ENCODE measurements at regions not wholly inside any gene's neighbourhood (a gene's known extent, or its start where the extent isn't known, plus 50 kb on each side); places are given as distances from the start of the nearest gene placed in this dataset. TPM values are rescaled to one million over a fixed set of nuclear protein-coding genes. Genes with fewer than 3 reads are reported as not detected.

GRCh38 chr12:66017736-66018135 lies 112.8 kb downstream of the LLPH start:
- H3K36me3 Mint-ChIP-seq (ENCODE audit: insufficient read depth, unreplicated experiment), result no peaks in the 10 kb centered on the region
- no peaks in the 10 kb centered on the region for H3K27me3 Mint-ChIP-seq (ENCODE audit: insufficient read depth, unreplicated experiment)
- Histone ChIP-seq H3K4me3 (ENCODE audit: low read depth, low read length) (no peak overlapping the region), H3K27me3 (replicated peaks; ENCODE audit: control insufficient read depth, insufficient read depth, low read length) (no peaks in the 10 kb centered on the region), H3K36me3 (ENCODE audit: control insufficient read depth, insufficient read depth, low read length) (no peaks in the 10 kb centered on the region), H3K4me1 (peaks cover 17% of the 10 kb centered on the region), H3K9me3 (no peaks in the 10 kb centered on the region)
- H3K9me3 Mint-ChIP-seq (ENCODE audit: unreplicated experiment), result no peaks in the 10 kb centered on the region
- no peak overlapping the region for H3K4me3 Mint-ChIP-seq (ENCODE audit: unreplicated experiment)
- no peak overlapping the region for H3K27ac Mint-ChIP-seq (ENCODE audit: unreplicated experiment)
- POLR2A ChIA-PET, result no interaction called here
- H3K4me1 Mint-ChIP-seq (ENCODE audit: low read depth, unreplicated experiment), result peaks cover 31% of the 10 kb centered on the region
- DNase-seq, result no peak
- CTCF ChIA-PET, result no interaction called here
- TF ChIP-seq CTCF (IDR thresholded peaks at IDR 0.05; ENCODE audit: insufficient read depth in 1 of 2, low read depth in 1 of 2, low read length in 1 of 2, severe bottlenecking in 1 of 2, unreplicated experiment in 1 of 2), result no peak
- intact Hi-C loops (cut with micrococcal nuclease; ENCODE audit: unreplicated experiment), result no loop called here
- no TSS peak for BruUV-seq (replicated peaks)

Small RNA genes in the stretch of these regions (microRNA-seq; reads per million reads assigned to microRNA genes)
- gene MIR6074, result not detected
